ENCODE measurements at regions not wholly inside any gene's neighbourhood (a gene's known extent, or its start where the extent isn't known, plus 50 kb on each side); places are given as distances from the start of the nearest gene placed in this dataset.

DNA sequence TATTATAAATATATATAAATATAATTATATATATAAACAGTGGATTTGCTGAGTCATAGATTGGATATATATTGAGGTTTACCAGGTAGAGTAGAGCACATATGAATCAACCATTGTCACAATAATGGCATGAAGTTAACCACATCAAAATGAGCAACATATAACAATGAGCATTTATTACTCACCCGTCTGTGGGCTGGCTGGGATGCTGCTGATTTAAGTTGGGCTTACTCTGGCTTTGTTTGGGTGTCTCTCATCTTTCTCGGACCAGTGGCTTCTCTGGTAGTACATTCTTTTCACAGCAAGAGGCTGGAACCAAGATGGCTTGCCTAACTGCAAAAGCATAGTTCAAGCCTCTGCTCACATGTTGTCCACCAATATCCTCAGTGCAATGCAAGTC is 111.7 kb upstream of the TAPT1 start:
- Histone ChIP-seq H3K27ac (ENCODE audit: low read depth in 1 of 2, low read length in 2 of 2) (no peak overlapping the region), H3K4me3 (ENCODE audit: low read length) (no peak overlapping the region), H3K9me3 (ENCODE audit: control insufficient read depth in 1 of 2, insufficient read depth in 1 of 2, low read length in 2 of 2) (no peaks in the 10 kb centered on the region), H3K27me3 (ENCODE audit: control insufficient read depth in 1 of 2, insufficient read depth in 2 of 2, low read length in 2 of 2) (no peaks in the 10 kb centered on the region), H3K36me3 (ENCODE audit: insufficient read depth, low read length) (no peaks in the 10 kb centered on the region), H3K4me1 (ENCODE audit: insufficient read depth, low read length) (no peaks in the 10 kb centered on the region)
- no peak for TF ChIP-seq CTCF (IDR thresholded peaks at IDR 0.05)
- no peak for DNase-seq
- no peak overlapping the region for H3K4me3 Mint-ChIP-seq
- H3K27me3 Mint-ChIP-seq = peaks cover 9% of the 10 kb centered on the region
- POLR2A ChIA-PET = no interaction called here
- no peak for ATAC-seq (ENCODE audit: poor library complexity)
- H3K9me3 Mint-ChIP-seq = no peaks in the 10 kb centered on the region
- H3K27ac Mint-ChIP-seq = no peak overlapping the region
- intact Hi-C loops (cut with DNase I, micrococcal nuclease) = no loop called here
- CTCF ChIA-PET = no interaction called here
- no peaks in the 10 kb centered on the region for H3K4me1 Mint-ChIP-seq (ENCODE audit: low read depth)
- no peaks in the 10 kb centered on the region for H3K36me3 Mint-ChIP-seq (ENCODE audit: low read depth)

GRCh38 chr4:16334601-16335000 is 108.3 kb upstream of the TAPT1 start:
- Mint-ChIP-seq H3K36me3 (ENCODE audit: low read depth) (no peaks in the 10 kb centered on the region), H3K4me3 (no peak overlapping the region), H3K9me3 (no peaks in the 10 kb centered on the region), H3K4me1 (ENCODE audit: low read depth) (no peaks in the 10 kb centered on the region), H3K27me3 (peaks cover 5% of the 10 kb centered on the region), H3K27ac (no peak overlapping the region)
- no peaks in the 10 kb centered on the region for H3K9me3 ChIP-seq (ENCODE audit: control insufficient read depth in 1 of 2, insufficient read depth in 1 of 2, low read length in 2 of 2)
- ATAC-seq (ENCODE audit: poor library complexity) = no peak
- no peak for DNase-seq
- intact Hi-C loops (cut with DNase I, micrococcal nuclease) = no loop called here
- H3K4me3 ChIP-seq (ENCODE audit: low read length) = no peak overlapping the region
- POLR2A ChIA-PET = no interaction called here
- H3K27ac ChIP-seq (ENCODE audit: low read depth in 1 of 2, low read length in 2 of 2) = no peak overlapping the region
- no peaks in the 10 kb centered on the region for H3K27me3 ChIP-seq (ENCODE audit: control insufficient read depth in 1 of 2, insufficient read depth in 2 of 2, low read length in 2 of 2)
- CTCF ChIA-PET = interaction anchor here (1.4 kb wide), 1 partner anchor 9 kb away, joined by 3 read pairs; no protein-coding TSS in a partner anchor
- no peaks in the 10 kb centered on the region for H3K4me1 ChIP-seq (ENCODE audit: insufficient read depth, low read length)
- no peaks in the 10 kb centered on the region for H3K36me3 ChIP-seq (ENCODE audit: insufficient read depth, low read length)
- TF ChIP-seq CTCF (IDR thresholded peaks at IDR 0.05) = no peak

GRCh38 chr4:16329797-16330134 is 103.5 kb upstream of the TAPT1 start:
- ChIA-PET POLR2A (no interaction called here), CTCF (no interaction called here)
- Histone ChIP-seq H3K36me3 (ENCODE audit: insufficient read depth, low read length) (no peaks in the 10 kb centered on the region), H3K9me3 (ENCODE audit: control insufficient read depth in 1 of 2, insufficient read depth in 1 of 2, low read length in 2 of 2) (no peaks in the 10 kb centered on the region), H3K27ac (ENCODE audit: low read depth in 1 of 2, low read length in 2 of 2) (no peak overlapping the region), H3K4me3 (ENCODE audit: low read length) (no peak overlapping the region), H3K27me3 (ENCODE audit: control insufficient read depth in 1 of 2, insufficient read depth in 2 of 2, low read length in 2 of 2) (no peaks in the 10 kb centered on the region), H3K4me1 (ENCODE audit: insufficient read depth, low read length) (no peaks in the 10 kb centered on the region)
- DNase-seq = no peak
- no peaks in the 10 kb centered on the region for H3K4me1 Mint-ChIP-seq (ENCODE audit: low read depth)
- no peak overlapping the region for H3K27ac Mint-ChIP-seq
- no peaks in the 10 kb centered on the region for H3K9me3 Mint-ChIP-seq
- TF ChIP-seq CTCF (IDR thresholded peaks at IDR 0.05) = no peak
- ATAC-seq (ENCODE audit: poor library complexity) = no peak
- intact Hi-C loops (cut with DNase I, micrococcal nuclease) = no loop called here
- no peaks in the 10 kb centered on the region for H3K36me3 Mint-ChIP-seq (ENCODE audit: low read depth)
- peaks cover 10% of the 10 kb centered on the region for H3K27me3 Mint-ChIP-seq
- H3K4me3 Mint-ChIP-seq = no peak overlapping the region
